GM12878 (cell line): ENCODE measurements at regions not wholly inside any gene's neighbourhood (a gene's known extent, or its start where the extent isn't known, plus 50 kb on each side); places are given as distances from the start of the nearest gene placed in this dataset.

ENCODE experiments used
- ATAC-seq: fragments of 200-7000 bp; cut with Tn5 transposase; 3 replicates; pipeline ENCODE4 v1.9.1; 2020; ENCODE audit warnings: mild to moderate bottlenecking, moderate library complexity
- BruUV-seq: library from RNA; stranded (reverse); fragments of 400-500 nt; replicated peaks from 2 replicates; lab custom pipeline; 2021; lab: Mats Ljungman, UMichigan
- CTCF ChIA-PET: fragments of 300-600 bp; sonication (Branson Sonifier 250); formaldehyde crosslinking; extraction: SDS; loops from one replicate; lab custom pipeline; 2021; ENCODE audit warnings: inconsistent platforms; lab: Yijun Ruan, JAX
- POLR2A ChIA-PET: fragments of 350-600 bp; formaldehyde crosslinking; extraction: SDS; loops from one replicate; lab custom pipeline; 2021; ENCODE audit warnings: inconsistent platforms; lab: Charles Lee
- RAD21 ChIA-PET: fragments of 300-600 bp; sonication (Branson Sonifier 250); formaldehyde crosslinking; loops from one replicate; lab custom pipeline; 2023; ENCODE audit warnings: antibody characterized with exemption; ENCODE audit not compliant: unreplicated experiment; lab: Charles Lee
- SMC1A ChIA-PET: fragments of 300-600 bp; sonication (Branson Sonifier 250); formaldehyde crosslinking; loops from one replicate; lab custom pipeline; 2023; ENCODE audit not compliant: unreplicated experiment, uncharacterized antibody; lab: Charles Lee
- DNase-seq: peaks from one replicate; pipeline ENCODE4 v3.0.0-alpha.2; 2011; ENCODE audit warnings: low read depth, low spot score
- FAIRE-seq: peaks from 3 replicates; lab custom pipeline; 2011; peaks lifted over from hg19 to GRCh38; lab: Jason Lieb, UNC
- H2AFZ ChIP-seq: 2 replicates; pipeline ENCODE4 v1.6.0; 2011; ENCODE audit warnings: low read depth, low read length, control low read depth; ENCODE audit not compliant: control insufficient read depth
- H3K27ac ChIP-seq: 2 replicates; pipeline ENCODE4 v1.5.1; 2011; ENCODE audit warnings: control low read depth; ENCODE audit not compliant: control insufficient read depth, insufficient read depth
- H3K27me3 ChIP-seq, 2 experiments: replicated peaks in 1 of 2; 2 replicates each; pipeline versions ENCODE4 v1.6.0 to v1.6.1; 2011; ENCODE audit warnings: low read length in 1 of 2; ENCODE audit not compliant: control insufficient read depth in 2 of 2, insufficient read depth in 2 of 2
- H3K36me3 ChIP-seq, 2 experiments: 2 replicates each; pipeline ENCODE4 v1.5.1; 2011; ENCODE audit warnings: low read length in 1 of 2; ENCODE audit not compliant: control insufficient read depth in 2 of 2, insufficient read depth in 2 of 2
- H3K4me1 ChIP-seq: 2 replicates; pipeline ENCODE4 v1.6.1; 2011; ENCODE audit warnings: mild to moderate bottlenecking, low read length, moderate library complexity, mixed read lengths; ENCODE audit not compliant: control insufficient read depth, insufficient read depth
- H3K4me2 ChIP-seq: 2 replicates; pipeline ENCODE4 v1.6.0; 2011; ENCODE audit warnings: control low read depth; ENCODE audit not compliant: control insufficient read depth, insufficient read depth
- H3K4me3 ChIP-seq: fragments of 200-600 bp; sonication (generic); 2 replicates; pipeline ENCODE4 v1.5.1; 2016
- H3K79me2 ChIP-seq: 2 replicates; pipeline ENCODE4 v1.6.0; 2011; ENCODE audit warnings: low read length; ENCODE audit not compliant: control insufficient read depth, insufficient read depth
- H3K9ac ChIP-seq: 2 replicates; pipeline ENCODE4 v1.8.0; 2011; ENCODE audit warnings: low read length, control low read depth, mixed read lengths; ENCODE audit not compliant: control insufficient read depth, insufficient read depth
- H3K9me3 ChIP-seq: replicated peaks from 3 replicates; pipeline ENCODE4 v1.5.1; 2011; ENCODE audit warnings: mild to moderate bottlenecking, low read length; ENCODE audit not compliant: control insufficient read depth, insufficient read depth
- H4K20me1 ChIP-seq: 2 replicates; pipeline ENCODE4 v1.6.0; 2011; ENCODE audit not compliant: control insufficient read depth, insufficient read depth
- EED ChIP-seq: sonication (generic); IDR thresholded peaks from 2 replicates; pipeline ENCODE4 v1.6.1; 2016; ENCODE audit warnings: antibody characterized with exemption, low read depth
- EGR1 ChIP-seq, 2 experiments: IDR thresholded peaks; 1 replicate in 1 of 2; 2 replicates in 1 of 2; pipeline ENCODE4 v1.6.1; 2011 to 2012; ENCODE audit warnings: low read depth in 2 of 2, low read length in 2 of 2, borderline replicate concordance in 1 of 2, mild to moderate bottlenecking in 1 of 2, moderate library complexity in 1 of 2
- EP300 ChIP-seq, 2 experiments: fragments of 150-350 bp in 1 of 2; IDR thresholded peaks; 2 replicates each; pipeline ENCODE4 v1.6.1; 2011 to 2012; ENCODE audit warnings: low read depth in 2 of 2, low read length in 2 of 2, borderline replicate concordance in 1 of 2, improper control_type of control experiment in 1 of 2, inconsistent platforms in 1 of 2; ENCODE audit not compliant: control insufficient read depth in 1 of 2
- HDGF ChIP-seq: fragments of 450-650 bp; IDR thresholded peaks from 2 replicates; pipeline ENCODE4 v1.6.1; 2016; ENCODE audit warnings: antibody characterized with exemption
- IKZF1 ChIP-seq: fragments of 450-650 bp; conservative IDR thresholded peaks from 2 replicates; pipeline ENCODE4 v1.6.1; 2017; ENCODE audit warnings: antibody characterized with exemption, mild to moderate bottlenecking
- NR2C1 ChIP-seq: fragments of 450-650 bp; IDR thresholded peaks from 2 replicates; pipeline ENCODE4 v1.6.1; 2017; ENCODE audit warnings: antibody characterized with exemption, mild to moderate bottlenecking, moderate library complexity
- NR2F1 ChIP-seq: fragments of 450-650 bp; conservative IDR thresholded peaks from 2 replicates; pipeline ENCODE4 v1.6.1; 2017; ENCODE audit warnings: mild to moderate bottlenecking
- POLR2A ChIP-seq: IDR thresholded peaks from 2 replicates; pipeline ENCODE4 v1.6.1; 2011; ENCODE audit warnings: low read depth, mild to moderate bottlenecking, low read length
- POU2F2 ChIP-seq: IDR thresholded peaks from 3 replicates; pipeline ENCODE4 v1.6.1; 2011; ENCODE audit warnings: low read depth, mild to moderate bottlenecking, low read length, borderline replicate concordance
- RELA ChIP-seq: fragments of 450-650 bp; IDR thresholded peaks from 2 replicates; pipeline ENCODE4 v1.8.0; 2014; ENCODE audit warnings: borderline replicate concordance; ENCODE audit not compliant: partially characterized antibody
- SPI1 ChIP-seq: IDR thresholded peaks from 2 replicates; pipeline ENCODE4 v1.6.1; 2011; ENCODE audit warnings: low read depth, mild to moderate bottlenecking, low read length, moderate library complexity, borderline replicate concordance; ENCODE audit not compliant: insufficient read depth
- ZNF207 ChIP-seq: fragments of 450-650 bp; IDR thresholded peaks from 2 replicates; pipeline ENCODE4 v1.6.1; 2014; ENCODE audit warnings: antibody characterized with exemption, mild to moderate bottlenecking, borderline replicate concordance
- ZSCAN29 ChIP-seq: fragments of 450-650 bp; IDR thresholded peaks from 2 replicates; pipeline ENCODE4 v1.6.1; 2017; ENCODE audit warnings: mild to moderate bottlenecking, moderate library complexity
- ZZZ3 ChIP-seq: IDR thresholded peaks from 2 replicates; pipeline ENCODE4 v1.6.1; 2011; ENCODE audit warnings: low read depth; ENCODE audit not compliant: control insufficient read depth, insufficient read length
- WGBS: methylation state at CpG from one replicate; pipeline ENCODE4 v1.1.6; 2016; ENCODE audit warnings: low lambda C conversion rate; ENCODE audit not compliant: insufficient replicate concordance, insufficient coverage; ENCODE audit errors: missing lambda C conversion rate; 5-methylcytosine and 5-hydroxymethylcytosine counted together
- in situ Hi-C: fragments of 300-500 bp; cut with MboI; formaldehyde crosslinking; loops from 9 replicates; pipeline ENCODE4 v1.14.3; 2018; ENCODE audit warnings: mixed read lengths
- intact Hi-C: fragments of 100-400 bp; cut with micrococcal nuclease; formaldehyde crosslinking; loops from one replicate; pipeline ENCODE4 v1.14.2; 2022; ENCODE audit not compliant: unreplicated experiment
- TF ChIP-seq, protein P1 (sequence below): fragments of 450-650 bp; IDR thresholded peaks from 2 replicates; pipeline ENCODE4 v1.6.1; 2017; ENCODE audit warnings: mild to moderate bottlenecking
- TF ChIP-seq, protein P2 (sequence below): IDR thresholded peaks from 2 replicates; pipeline ENCODE4 v1.6.1; 2012; ENCODE audit warnings: mild to moderate bottlenecking, low read depth, low read length
- TF ChIP-seq, protein P3 (sequence below): IDR thresholded peaks from 2 replicates; pipeline ENCODE4 v1.6.1; 2011; ENCODE audit warnings: borderline replicate concordance, low read depth, mild to moderate bottlenecking, moderate library complexity, mixed read lengths, low read length; ENCODE audit not compliant: insufficient read depth; ENCODE audit errors: extremely low read length

DNA sequence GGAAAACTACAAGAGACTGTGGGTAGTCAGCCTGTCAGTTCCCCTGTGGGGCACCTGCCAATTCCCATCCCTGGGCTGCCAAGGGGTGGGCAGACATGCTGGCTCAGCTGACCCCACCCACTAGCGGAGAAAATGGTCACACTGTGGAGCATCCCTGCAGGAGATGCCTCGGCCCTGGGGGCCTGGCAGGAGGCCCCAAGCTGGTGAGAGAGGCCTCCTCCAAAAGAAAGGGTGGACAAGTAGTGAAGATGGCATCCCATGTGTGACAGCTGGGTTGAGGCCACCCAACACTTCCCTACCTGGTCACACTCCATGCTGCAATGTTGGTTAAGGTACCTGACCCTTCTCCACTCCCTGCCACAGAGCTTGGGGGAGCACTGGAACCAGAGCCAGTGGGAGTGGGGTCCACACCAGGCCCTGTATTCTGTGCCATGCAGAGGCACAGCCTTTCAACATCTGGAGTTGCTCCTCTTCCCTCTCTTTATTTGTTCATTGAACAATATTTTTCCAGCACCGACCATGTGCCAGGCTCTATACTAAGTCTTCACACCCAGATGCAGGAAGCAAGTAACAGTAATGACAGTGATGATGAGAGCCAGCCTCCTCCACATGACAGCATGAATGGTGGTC is 59.5 kb downstream of the KLHDC7A start (continued):
- no peak for TF ChIP-seq ZZZ3
- no peak for TF ChIP-seq NR2C1
- TF ChIP-seq ZNF207, result no peak
- TF ChIP-seq EGR1 (IDR thresholded peaks at IDR 0.05; ENCODE audit: borderline replicate concordance in 1 of 2, low read depth in 2 of 2, low read length in 2 of 2), result no peak
- TF ChIP-seq HDGF, result no peak

DNA sequence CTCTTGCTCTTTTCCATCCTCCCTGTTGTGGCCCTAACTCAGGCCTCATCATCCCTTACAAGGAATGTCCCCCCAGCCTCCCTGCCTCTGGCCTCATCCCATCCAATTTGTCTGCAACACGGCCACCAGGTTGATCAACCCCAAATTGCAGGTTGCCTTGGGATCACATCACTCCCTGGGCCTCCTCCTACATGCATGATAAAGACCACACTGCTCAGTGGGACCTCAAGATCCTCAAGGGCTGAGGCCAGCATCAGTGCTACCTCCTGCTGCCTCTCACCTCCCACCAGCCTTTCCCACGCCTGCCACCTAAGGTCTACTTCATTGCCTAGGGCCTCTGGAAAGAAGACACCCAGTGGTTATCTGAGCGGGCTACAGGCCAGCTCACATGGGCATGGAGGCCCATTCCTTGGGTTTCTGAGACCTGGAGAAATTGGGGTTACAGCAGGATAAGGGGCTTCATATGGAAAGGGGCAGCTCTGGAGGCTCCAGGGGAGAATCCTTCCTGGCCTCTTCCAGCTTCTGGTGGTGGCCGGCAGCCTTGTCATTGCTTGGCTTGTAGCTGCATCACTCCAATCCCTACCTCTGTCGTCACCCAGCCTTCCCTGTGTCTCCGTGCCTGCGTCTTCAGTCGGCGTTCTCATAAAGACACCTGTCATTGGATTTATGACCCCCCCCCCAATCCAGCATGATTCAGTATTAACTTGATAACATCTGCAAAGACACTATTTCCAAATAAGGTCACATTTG is 60.5 kb downstream of the KLHDC7A start:
- DNase-seq (no peak), ATAC-seq (no peak), FAIRE-seq (no peak)
- ChIA-PET RAD21 (no interaction called here), SMC1A (no interaction called here), POLR2A (no interaction called here), CTCF (no interaction called here)
- Histone ChIP-seq H3K79me2 (no peaks in the 10 kb centered on the region), H2AFZ (no peak overlapping the region), H3K36me3 (no peaks in the 10 kb centered on the region), H3K4me1 (no peaks in the 10 kb centered on the region), H4K20me1 (no peaks in the 10 kb centered on the region), H3K4me2 (no peak overlapping the region), H3K9ac (no peak overlapping the region), H3K9me3 (no peaks in the 10 kb centered on the region), H3K4me3 (no peak overlapping the region), H3K27me3 (peaks cover 0 to 2% of the 10 kb centered on the region in 2 experiments; a peak in 2 of 4 replicates), H3K27ac (no peak overlapping the region)
- intact Hi-C loops, result no loop called here
- 39% methylated on average over 9 of the region's 9 CpGs for WGBS
- in situ Hi-C loops, result no loop called here
- BruUV-seq, result no TSS peak
- TF ChIP-seq RELA (no peak), EP300 (IDR thresholded peaks at IDR 0.05; ENCODE audit: borderline replicate concordance in 1 of 2, control insufficient read depth in 1 of 2, low read depth in 2 of 2, low read length in 2 of 2) (no peak), POLR2A (no peak), POU2F2 (no peak), SPI1 (no peak), NR2F1 (no peak), EED (no peak), IKZF1 (no peak), ZSCAN29 (no peak)
- TF ChIP-seq, protein P1, sequence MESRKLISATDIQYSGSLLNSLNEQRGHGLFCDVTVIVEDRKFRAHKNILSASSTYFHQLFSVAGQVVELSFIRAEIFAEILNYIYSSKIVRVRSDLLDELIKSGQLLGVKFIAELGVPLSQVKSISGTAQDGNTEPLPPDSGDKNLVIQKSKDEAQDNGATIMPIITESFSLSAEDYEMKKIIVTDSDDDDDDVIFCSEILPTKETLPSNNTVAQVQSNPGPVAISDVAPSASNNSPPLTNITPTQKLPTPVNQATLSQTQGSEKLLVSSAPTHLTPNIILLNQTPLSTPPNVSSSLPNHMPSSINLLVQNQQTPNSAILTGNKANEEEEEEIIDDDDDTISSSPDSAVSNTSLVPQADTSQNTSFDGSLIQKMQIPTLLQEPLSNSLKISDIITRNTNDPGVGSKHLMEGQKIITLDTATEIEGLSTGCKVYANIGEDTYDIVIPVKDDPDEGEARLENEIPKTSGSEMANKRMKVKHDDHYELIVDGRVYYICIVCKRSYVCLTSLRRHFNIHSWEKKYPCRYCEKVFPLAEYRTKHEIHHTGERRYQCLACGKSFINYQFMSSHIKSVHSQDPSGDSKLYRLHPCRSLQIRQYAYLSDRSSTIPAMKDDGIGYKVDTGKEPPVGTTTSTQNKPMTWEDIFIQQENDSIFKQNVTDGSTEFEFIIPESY, result no peak
- TF ChIP-seq, protein P2, sequence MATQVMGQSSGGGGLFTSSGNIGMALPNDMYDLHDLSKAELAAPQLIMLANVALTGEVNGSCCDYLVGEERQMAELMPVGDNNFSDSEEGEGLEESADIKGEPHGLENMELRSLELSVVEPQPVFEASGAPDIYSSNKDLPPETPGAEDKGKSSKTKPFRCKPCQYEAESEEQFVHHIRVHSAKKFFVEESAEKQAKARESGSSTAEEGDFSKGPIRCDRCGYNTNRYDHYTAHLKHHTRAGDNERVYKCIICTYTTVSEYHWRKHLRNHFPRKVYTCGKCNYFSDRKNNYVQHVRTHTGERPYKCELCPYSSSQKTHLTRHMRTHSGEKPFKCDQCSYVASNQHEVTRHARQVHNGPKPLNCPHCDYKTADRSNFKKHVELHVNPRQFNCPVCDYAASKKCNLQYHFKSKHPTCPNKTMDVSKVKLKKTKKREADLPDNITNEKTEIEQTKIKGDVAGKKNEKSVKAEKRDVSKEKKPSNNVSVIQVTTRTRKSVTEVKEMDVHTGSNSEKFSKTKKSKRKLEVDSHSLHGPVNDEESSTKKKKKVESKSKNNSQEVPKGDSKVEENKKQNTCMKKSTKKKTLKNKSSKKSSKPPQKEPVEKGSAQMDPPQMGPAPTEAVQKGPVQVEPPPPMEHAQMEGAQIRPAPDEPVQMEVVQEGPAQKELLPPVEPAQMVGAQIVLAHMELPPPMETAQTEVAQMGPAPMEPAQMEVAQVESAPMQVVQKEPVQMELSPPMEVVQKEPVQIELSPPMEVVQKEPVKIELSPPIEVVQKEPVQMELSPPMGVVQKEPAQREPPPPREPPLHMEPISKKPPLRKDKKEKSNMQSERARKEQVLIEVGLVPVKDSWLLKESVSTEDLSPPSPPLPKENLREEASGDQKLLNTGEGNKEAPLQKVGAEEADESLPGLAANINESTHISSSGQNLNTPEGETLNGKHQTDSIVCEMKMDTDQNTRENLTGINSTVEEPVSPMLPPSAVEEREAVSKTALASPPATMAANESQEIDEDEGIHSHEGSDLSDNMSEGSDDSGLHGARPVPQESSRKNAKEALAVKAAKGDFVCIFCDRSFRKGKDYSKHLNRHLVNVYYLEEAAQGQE, result no peak
- TF ChIP-seq, protein P3, sequence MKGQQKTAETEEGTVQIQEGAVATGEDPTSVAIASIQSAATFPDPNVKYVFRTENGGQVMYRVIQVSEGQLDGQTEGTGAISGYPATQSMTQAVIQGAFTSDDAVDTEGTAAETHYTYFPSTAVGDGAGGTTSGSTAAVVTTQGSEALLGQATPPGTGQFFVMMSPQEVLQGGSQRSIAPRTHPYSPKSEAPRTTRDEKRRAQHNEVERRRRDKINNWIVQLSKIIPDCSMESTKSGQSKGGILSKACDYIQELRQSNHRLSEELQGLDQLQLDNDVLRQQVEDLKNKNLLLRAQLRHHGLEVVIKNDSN, result no peak
